Putamen (tissue), 1 donor: ENCODE measurements at regions not wholly inside any gene's neighbourhood (a gene's known extent, or its start where the extent isn't known, plus 50 kb on each side); places are given as distances from the start of the nearest gene placed in this dataset.
A peak's percentile ranks its signal among the peaks of the same experiment; 100 is the strongest.
"Not testable (repeated sequence)": the region's sequence is repeated elsewhere in the genome, so short reads cannot be mapped to it uniquely, and the experiment has no call there.

Experiments
- DNase-seq: peaks from one replicate; pipeline ENCODE4 v3.0.0-alpha.2; 2016; ENCODE audit warnings: low spot score

- no peak for DNase-seq
Observed at GRCh38 chr3:26369133-26369532, 253.4 kb upstream of the LRRC3B start.

- DNase-seq, result no peak
Observed at GRCh38 chr3:26375843-26376530, 246.6 kb upstream of the LRRC3B start.

- DNase-seq, result no peak
Observed at GRCh38 chr3:26381411-26381810, 241.2 kb upstream of the LRRC3B start.

- no peak for DNase-seq
Observed at GRCh38 chr3:26406636-26407035, 215.9 kb upstream of the LRRC3B start.

GRCh38 chr3:26418553-26418952 lies 204.0 kb upstream of the LRRC3B start:
- DNase-seq, result no peak

- no peak for DNase-seq
Observed at GRCh38 chr3:26422415-26422814, 200.2 kb upstream of the LRRC3B start.

GRCh38 chr3:26425076-26425475 lies 197.5 kb upstream of the LRRC3B start:
- no peak for DNase-seq

GRCh38 chr3:26428992-26429391 lies 193.6 kb upstream of the LRRC3B start:
- DNase-seq, result no peak

- no peak for DNase-seq
Observed at GRCh38 chr3:26437678-26438077, 184.9 kb upstream of the LRRC3B start.

GRCh38 chr3:26438325-26438940 lies 184.1 kb upstream of the LRRC3B start:
- no peak for DNase-seq

- no peak for DNase-seq
Observed at GRCh38 chr3:26438981-26439884, 183.3 kb upstream of the LRRC3B start.

GRCh38 chr3:26449996-26450395 lies 172.6 kb upstream of the LRRC3B start:
- DNase-seq, result no peak

- DNase-seq, result no peak
Observed at GRCh38 chr3:26452363-26452762, 170.2 kb upstream of the LRRC3B start.

GRCh38 chr3:26460985-26461384 lies 161.6 kb upstream of the LRRC3B start:
- DNase-seq, result no peak

GRCh38 chr3:26472345-26472744 lies 150.2 kb upstream of the LRRC3B start:
- DNase-seq, result peak; percentile 7

GRCh38 chr3:26474706-26475105 lies 147.9 kb upstream of the LRRC3B start:
- DNase-seq, result no peak

- DNase-seq, result no peak
Observed at GRCh38 chr3:26480377-26480776, 142.2 kb upstream of the LRRC3B start.

- no peak for DNase-seq
Observed at GRCh38 chr3:26484140-26484539, 138.4 kb upstream of the LRRC3B start.

GRCh38 chr3:26498271-26498670 lies 124.3 kb upstream of the LRRC3B start:
- DNase-seq, result peak; percentile 1

- no peak for DNase-seq
Observed at GRCh38 chr3:26505399-26505798, 117.2 kb upstream of the LRRC3B start.

GRCh38 chr3:26514445-26515029 lies 108.0 kb upstream of the LRRC3B start:
- not testable (repeated sequence) for DNase-seq

GRCh38 chr3:26515351-26515750 lies 107.2 kb upstream of the LRRC3B start:
- no peak for DNase-seq

GRCh38 chr3:26521261-26521660 lies 101.3 kb upstream of the LRRC3B start:
- DNase-seq, result no peak
